Suprapubic skin (tissue), 4 donors: ENCODE measurements at regions not wholly inside any gene's neighbourhood (a gene's known extent, or its start where the extent isn't known, plus 50 kb on each side); places are given as distances from the start of the nearest gene placed in this dataset.

Experiments used
- POLR2A ChIP-seq, 2 donors: fragments of 450-650 bp; IDR thresholded peaks; one replicate each; pipeline ENCODE4 v1.6.1; 2017; ENCODE audit warnings: antibody characterized with exemption in 2 of 2, mild to moderate bottlenecking in 2 of 2, moderate library complexity in 2 of 2
- POLR2AphosphoS5 ChIP-seq, 3 donors: sonication (generic); formaldehyde crosslinking; IDR thresholded peaks; one replicate each; pipeline ENCODE4 v1.6.1; 2017; ENCODE audit warnings: antibody characterized with exemption in 3 of 3
- TF ChIP-seq, protein P1 (sequence below), 2 donors: fragments of 200-600 bp in 1 of 2; fragments of 450-650 bp in 1 of 2; sonication (generic) in 1 of 2; IDR thresholded peaks; one replicate each; pipeline ENCODE4 v1.5.1; 2016 to 2019; ENCODE audit warnings: antibody characterized with exemption in 2 of 2, mild to moderate bottlenecking in 1 of 2, moderate library complexity in 1 of 2

DNA sequence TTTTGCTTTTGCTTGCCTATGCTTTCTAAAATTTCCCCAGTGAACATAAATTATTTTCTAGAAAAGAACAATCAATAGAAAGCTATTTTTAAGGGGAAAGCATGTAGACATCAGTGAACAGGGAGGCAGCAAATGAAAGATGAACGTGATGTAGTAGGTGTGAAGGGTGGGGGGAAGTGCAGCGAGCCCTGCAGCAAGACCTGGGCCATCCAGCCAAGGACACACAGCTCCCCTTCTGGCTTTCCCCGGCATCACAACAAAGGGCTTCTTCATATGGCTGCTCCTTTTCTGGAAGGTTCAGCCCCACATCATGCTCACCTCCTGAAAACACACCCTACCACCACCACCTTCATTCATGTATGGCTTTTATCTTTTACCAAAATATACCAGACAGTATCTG lies 109.2 kb upstream of the ETS2 start:
- no peak for TF ChIP-seq POLR2AphosphoS5 (IDR thresholded peaks at IDR 0.05)
- no peak for TF ChIP-seq POLR2A (IDR thresholded peaks at IDR 0.05)
- TF ChIP-seq, protein P1, sequence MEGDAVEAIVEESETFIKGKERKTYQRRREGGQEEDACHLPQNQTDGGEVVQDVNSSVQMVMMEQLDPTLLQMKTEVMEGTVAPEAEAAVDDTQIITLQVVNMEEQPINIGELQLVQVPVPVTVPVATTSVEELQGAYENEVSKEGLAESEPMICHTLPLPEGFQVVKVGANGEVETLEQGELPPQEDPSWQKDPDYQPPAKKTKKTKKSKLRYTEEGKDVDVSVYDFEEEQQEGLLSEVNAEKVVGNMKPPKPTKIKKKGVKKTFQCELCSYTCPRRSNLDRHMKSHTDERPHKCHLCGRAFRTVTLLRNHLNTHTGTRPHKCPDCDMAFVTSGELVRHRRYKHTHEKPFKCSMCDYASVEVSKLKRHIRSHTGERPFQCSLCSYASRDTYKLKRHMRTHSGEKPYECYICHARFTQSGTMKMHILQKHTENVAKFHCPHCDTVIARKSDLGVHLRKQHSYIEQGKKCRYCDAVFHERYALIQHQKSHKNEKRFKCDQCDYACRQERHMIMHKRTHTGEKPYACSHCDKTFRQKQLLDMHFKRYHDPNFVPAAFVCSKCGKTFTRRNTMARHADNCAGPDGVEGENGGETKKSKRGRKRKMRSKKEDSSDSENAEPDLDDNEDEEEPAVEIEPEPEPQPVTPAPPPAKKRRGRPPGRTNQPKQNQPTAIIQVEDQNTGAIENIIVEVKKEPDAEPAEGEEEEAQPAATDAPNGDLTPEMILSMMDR (IDR thresholded peaks at IDR 0.05): no peak
